ENCODE measurements at regions not wholly inside any gene's neighbourhood (a gene's known extent, or its start where the extent isn't known, plus 50 kb on each side); places are given as distances from the start of the nearest gene placed in this dataset.

- H3K4me3 ChIP-seq (ENCODE audit: low read depth, low read length), result no peak overlapping the region
- TF ChIP-seq CTCF (IDR thresholded peaks at IDR 0.05; ENCODE audit: low read depth, low read length) (no peak), POLR2A (IDR thresholded peaks at IDR 0.05; ENCODE audit: extremely low read depth, insufficient read length) (no peak), MYC (IDR thresholded peaks at IDR 0.05; ENCODE audit: low read depth, low read length) (no peak)
- TF ChIP-seq, protein P1, sequence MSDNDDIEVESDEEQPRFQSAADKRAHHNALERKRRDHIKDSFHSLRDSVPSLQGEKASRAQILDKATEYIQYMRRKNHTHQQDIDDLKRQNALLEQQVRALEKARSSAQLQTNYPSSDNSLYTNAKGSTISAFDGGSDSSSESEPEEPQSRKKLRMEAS (IDR thresholded peaks at IDR 0.05; ENCODE audit: low read depth, low read length), result no peak
- no peak for DNase-seq (ENCODE audit: low read depth)
These were observed 135.3 kb downstream of the DRD1 start for GRCh38 chr5:175308701-175309100.

GRCh38 chr5:175306381-175306780 is 137.6 kb downstream of the DRD1 start:
- no peak overlapping the region for H3K4me3 ChIP-seq (ENCODE audit: low read depth, low read length)
- TF ChIP-seq, protein P1 (IDR thresholded peaks at IDR 0.05; ENCODE audit: low read depth, low read length), result no peak
- TF ChIP-seq MYC (IDR thresholded peaks at IDR 0.05; ENCODE audit: low read depth, low read length) (no peak), POLR2A (IDR thresholded peaks at IDR 0.05; ENCODE audit: extremely low read depth, insufficient read length) (no peak), CTCF (IDR thresholded peaks at IDR 0.05; ENCODE audit: low read depth, low read length) (no peak)
- no peak for DNase-seq (ENCODE audit: low read depth)

DNA sequence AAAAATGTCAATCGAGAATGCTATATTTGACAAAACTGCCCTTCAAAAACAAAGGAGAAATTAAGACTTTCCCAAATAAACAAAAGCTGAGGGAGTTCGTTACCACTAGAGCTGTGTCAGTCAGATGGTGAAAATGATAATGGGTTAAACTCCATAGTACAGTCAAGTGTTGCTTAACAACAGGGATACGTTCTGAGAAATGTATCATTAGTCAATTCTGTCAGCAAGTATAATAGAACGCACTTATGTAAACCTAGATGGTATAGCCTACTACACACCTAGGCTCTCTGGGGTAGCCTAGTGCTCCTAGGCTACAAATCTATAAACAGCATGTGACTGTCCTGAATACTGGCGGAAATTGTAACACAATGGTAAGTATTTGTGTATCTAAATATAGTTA is 138.7 kb downstream of the DRD1 start:
- DNase-seq (ENCODE audit: low read depth), result no peak
- no peak overlapping the region for H3K4me3 ChIP-seq (ENCODE audit: low read depth, low read length)
- no peak for TF ChIP-seq POLR2A (IDR thresholded peaks at IDR 0.05; ENCODE audit: extremely low read depth, insufficient read length)
- TF ChIP-seq, protein P1 (IDR thresholded peaks at IDR 0.05; ENCODE audit: low read depth, low read length), result no peak
- no peak for TF ChIP-seq MYC (IDR thresholded peaks at IDR 0.05; ENCODE audit: low read depth, low read length)
- no peak for TF ChIP-seq CTCF (IDR thresholded peaks at IDR 0.05; ENCODE audit: low read depth, low read length)

DNA sequence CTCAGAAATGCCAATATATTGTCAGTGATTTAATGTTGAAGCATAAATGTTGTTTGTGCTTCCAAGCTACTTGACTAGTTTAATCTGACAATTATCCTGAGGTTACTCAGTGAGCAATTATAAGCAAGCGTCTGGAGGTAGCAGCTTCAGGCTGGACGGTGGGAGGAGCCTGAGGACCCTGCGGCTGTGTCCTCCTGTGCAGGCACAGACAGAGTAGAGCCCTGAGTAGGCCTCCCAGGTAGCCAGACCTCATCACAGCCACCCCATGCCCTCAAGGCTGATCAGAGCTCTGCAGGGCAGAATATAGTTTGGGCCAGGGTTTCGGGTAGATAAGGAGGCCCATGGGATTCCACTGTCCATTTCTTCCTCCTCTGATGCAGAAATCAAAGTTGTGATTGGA is 153.6 kb downstream of the DRD1 start:
- TF ChIP-seq, protein P1 (IDR thresholded peaks at IDR 0.05; ENCODE audit: low read depth, low read length), result no peak
- TF ChIP-seq MYC (IDR thresholded peaks at IDR 0.05; ENCODE audit: low read depth, low read length) (no peak), CTCF (IDR thresholded peaks at IDR 0.05; ENCODE audit: low read depth, low read length) (no peak), POLR2A (IDR thresholded peaks at IDR 0.05; ENCODE audit: extremely low read depth, insufficient read length) (no peak)
- DNase-seq (ENCODE audit: low read depth), result no peak
- H3K4me3 ChIP-seq (ENCODE audit: low read depth, low read length), result no peak overlapping the region

GRCh38 chr5:175288048-175288621 is 155.8 kb downstream of the DRD1 start:
- no peak for DNase-seq (ENCODE audit: low read depth)
- TF ChIP-seq CTCF (IDR thresholded peaks at IDR 0.05; ENCODE audit: low read depth, low read length) (no peak), MYC (IDR thresholded peaks at IDR 0.05; ENCODE audit: low read depth, low read length) (no peak), POLR2A (IDR thresholded peaks at IDR 0.05; ENCODE audit: extremely low read depth, insufficient read length) (no peak)
- TF ChIP-seq, protein P1 (IDR thresholded peaks at IDR 0.05; ENCODE audit: low read depth, low read length), result no peak
- no peak overlapping the region for H3K4me3 ChIP-seq (ENCODE audit: low read depth, low read length)

Measured in NB4 (cell line).